Spinal cord (tissue), 9 donors: ENCODE measurements at regions not wholly inside any gene's neighbourhood (a gene's known extent, or its start where the extent isn't known, plus 50 kb on each side); places are given as distances from the start of the nearest gene placed in this dataset.

ENCODE experiments used
- DNase-seq, 6 donors: peaks; one replicate each; pipeline versions ENCODE4 v3.0.0 to v3.0.0-alpha.2; 2013 to 2015; ENCODE audit warnings: low spot score in 6 of 6, low read depth in 4 of 6
- H3K27ac ChIP-seq: one replicate; pipeline ENCODE4 v1.5.1; 2013; ENCODE audit warnings: low read depth, low read length, control low read depth
- H3K27me3 ChIP-seq: one replicate; pipeline ENCODE4 v1.6.1; 2013; ENCODE audit warnings: low read length; ENCODE audit not compliant: control insufficient read depth, insufficient read depth
- H3K36me3 ChIP-seq: one replicate; pipeline ENCODE4 v1.6.1; 2013; ENCODE audit warnings: low read length; ENCODE audit not compliant: control insufficient read depth, insufficient read depth
- H3K4me1 ChIP-seq: one replicate; pipeline ENCODE4 v1.6.1; 2013; ENCODE audit warnings: low read length; ENCODE audit not compliant: control insufficient read depth, insufficient read depth
- H3K4me3 ChIP-seq: one replicate; pipeline ENCODE4 v1.5.1; 2013; ENCODE audit warnings: low read depth, low read length, control low read depth
- H3K9me3 ChIP-seq: one replicate; pipeline ENCODE4 v1.6.1; 2013; ENCODE audit warnings: low read length; ENCODE audit not compliant: control insufficient read depth, insufficient read depth
- WGBS: methylation state at CpG from one replicate; pipeline ENCODE4 v1.1.5; 2013; ENCODE audit warnings: missing lambda C conversion rate; ENCODE audit not compliant: insufficient coverage; 5-methylcytosine and 5-hydroxymethylcytosine counted together
- donor health status: healthy.

- H3K4me1 ChIP-seq = no peaks in the 10 kb centered on the region
- no peak overlapping the region for H3K27ac ChIP-seq
- no peaks in the 10 kb centered on the region for H3K9me3 ChIP-seq
- DNase-seq = no peak
- WGBS = 79% methylated on average over 3 of the region's 6 CpGs
- H3K4me3 ChIP-seq = no peak overlapping the region
- H3K27me3 ChIP-seq = no peaks in the 10 kb centered on the region
- H3K36me3 ChIP-seq = no peaks in the 10 kb centered on the region
Observed at GRCh38 chr2:160870729-160871465, 289.3 kb upstream of the TANK start.

GRCh38 chr2:160871953-160872352 is 288.3 kb upstream of the TANK start:
- Histone ChIP-seq H3K4me1 (no peaks in the 10 kb centered on the region), H3K4me3 (no peak overlapping the region), H3K27me3 (no peaks in the 10 kb centered on the region), H3K36me3 (no peaks in the 10 kb centered on the region), H3K27ac (no peak overlapping the region), H3K9me3 (no peaks in the 10 kb centered on the region)
- WGBS = 96% methylated on average over 7 of the region's 7 CpGs
- no peak for DNase-seq

GRCh38 chr2:160876029-160876428 is 284.2 kb upstream of the TANK start:
- Histone ChIP-seq H3K27ac (no peak overlapping the region), H3K4me3 (no peak overlapping the region), H3K4me1 (no peaks in the 10 kb centered on the region), H3K9me3 (no peaks in the 10 kb centered on the region), H3K27me3 (no peaks in the 10 kb centered on the region), H3K36me3 (no peaks in the 10 kb centered on the region)
- DNase-seq = no peak
- 100% methylated on average over 1 of the region's 2 CpGs for WGBS

DNA sequence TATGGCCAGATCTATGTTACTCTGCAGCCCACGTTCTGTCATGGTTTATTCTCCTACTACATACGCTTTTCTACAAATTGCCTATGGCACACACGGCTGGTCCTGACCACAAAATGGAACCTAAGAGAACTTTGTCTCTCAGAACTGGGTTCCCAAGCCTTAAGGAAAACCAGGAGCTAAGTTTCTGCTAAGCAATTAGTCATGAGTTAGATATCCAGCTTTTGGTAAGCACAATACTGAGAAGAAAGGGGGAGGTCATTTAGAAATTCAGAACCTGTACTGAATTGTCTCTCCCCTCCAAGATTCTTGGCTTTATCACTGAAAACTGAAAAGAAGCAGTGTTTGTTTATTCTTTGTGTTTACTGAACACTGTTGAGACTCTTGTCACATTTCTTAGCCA is 283.5 kb upstream of the TANK start:
- no peak for DNase-seq
- no CpG with 5 or more reads among the region's 3 CpGs for WGBS
- H3K27ac ChIP-seq = no peak overlapping the region
- no peaks in the 10 kb centered on the region for H3K9me3 ChIP-seq
- no peaks in the 10 kb centered on the region for H3K27me3 ChIP-seq
- H3K4me1 ChIP-seq = no peaks in the 10 kb centered on the region
- H3K36me3 ChIP-seq = no peaks in the 10 kb centered on the region
- H3K4me3 ChIP-seq = no peak overlapping the region

DNA sequence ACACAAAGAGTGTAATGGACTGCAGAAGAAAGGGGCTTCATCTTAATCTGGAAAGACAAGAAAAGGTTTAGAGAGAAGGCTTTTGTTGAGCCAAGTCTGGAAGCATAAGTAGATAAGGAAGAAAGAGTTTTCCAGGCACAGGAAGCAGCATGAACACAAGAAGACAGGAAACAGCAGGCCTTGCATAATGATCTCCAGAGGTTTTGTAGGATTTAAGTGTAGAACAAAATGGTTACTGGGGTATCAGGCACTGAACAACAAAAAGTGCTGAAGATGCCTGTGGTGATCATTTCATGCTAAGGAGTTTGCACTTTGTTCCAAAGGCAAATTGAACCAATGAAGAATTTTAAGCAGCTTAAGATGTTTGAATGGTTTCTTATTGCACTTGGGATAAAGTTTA is 281.6 kb upstream of the TANK start:
- Histone ChIP-seq H3K36me3 (no peaks in the 10 kb centered on the region), H3K4me3 (no peak overlapping the region), H3K9me3 (no peaks in the 10 kb centered on the region), H3K4me1 (no peaks in the 10 kb centered on the region), H3K27ac (no peak overlapping the region), H3K27me3 (no peaks in the 10 kb centered on the region)
- DNase-seq = no peak

GRCh38 chr2:160882906-160883305 is 277.3 kb upstream of the TANK start:
- DNase-seq = no peak
- no peak overlapping the region for H3K27ac ChIP-seq
- no peaks in the 10 kb centered on the region for H3K36me3 ChIP-seq
- H3K27me3 ChIP-seq = no peaks in the 10 kb centered on the region
- H3K9me3 ChIP-seq = peaks cover 1% of the 10 kb centered on the region
- H3K4me3 ChIP-seq = no peak overlapping the region
- 95% methylated on average over 3 of the region's 3 CpGs for WGBS
- no peaks in the 10 kb centered on the region for H3K4me1 ChIP-seq

DNA sequence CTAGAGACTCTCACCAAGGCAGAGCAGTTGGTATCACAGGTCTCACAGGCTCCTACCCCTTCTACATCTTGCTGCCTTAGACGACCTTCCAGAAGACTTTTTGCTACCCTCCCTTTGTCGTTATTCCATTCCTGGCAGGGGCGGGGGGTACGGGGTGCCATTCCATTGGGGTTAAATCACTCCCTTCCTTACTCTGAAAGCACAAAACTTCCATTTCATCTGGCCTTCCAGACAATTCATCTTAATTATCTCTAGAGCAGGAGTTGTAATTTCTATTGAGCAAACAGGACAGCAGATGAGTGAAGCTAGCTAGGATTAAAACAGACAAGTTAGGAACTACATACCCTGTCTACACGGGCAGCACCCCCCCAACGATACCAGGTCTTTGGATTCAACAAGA is 276.2 kb upstream of the TANK start:
- Histone ChIP-seq H3K9me3 (peaks cover 1% of the 10 kb centered on the region), H3K4me3 (no peak overlapping the region), H3K27me3 (no peaks in the 10 kb centered on the region), H3K27ac (no peak overlapping the region), H3K36me3 (no peaks in the 10 kb centered on the region), H3K4me1 (no peaks in the 10 kb centered on the region)
- no peak for DNase-seq
- 95% methylated on average over 6 of the region's 6 CpGs for WGBS

DNA sequence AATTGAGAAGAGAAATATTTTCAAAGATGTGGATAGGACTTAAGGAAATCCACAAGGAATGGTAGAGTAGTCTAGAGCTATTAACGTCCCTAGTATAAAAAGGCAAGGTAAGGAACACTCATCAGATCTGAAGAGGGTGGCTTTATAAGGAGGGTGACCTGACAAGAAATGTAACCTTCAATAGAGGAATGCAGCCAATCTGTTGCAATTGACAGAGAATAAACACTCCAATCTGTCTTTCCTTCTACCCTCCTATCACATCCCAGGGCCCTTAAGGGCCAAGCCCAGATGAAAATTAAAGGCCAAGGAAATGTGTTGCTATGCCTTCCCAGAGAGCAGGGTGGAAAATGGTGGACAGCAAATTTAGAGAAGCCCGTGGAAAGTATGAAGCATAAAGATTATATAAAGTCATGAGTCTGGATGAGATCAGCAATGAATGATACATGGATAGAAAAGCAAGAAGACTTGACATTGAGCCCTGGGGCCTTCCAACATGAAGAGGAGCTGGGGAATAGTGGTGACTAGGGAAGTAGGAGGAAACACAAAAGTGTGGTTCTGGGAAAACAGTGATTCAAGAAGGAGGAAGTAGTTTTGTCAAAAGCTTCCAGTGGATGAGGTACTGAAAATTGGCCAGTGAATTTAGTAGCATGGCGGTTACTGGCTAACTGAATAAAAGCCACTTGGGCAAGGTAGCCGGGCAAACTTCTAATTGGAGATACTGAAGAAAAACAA is 270.6 kb upstream of the TANK start:
- Histone ChIP-seq H3K4me1 (no peaks in the 10 kb centered on the region), H3K4me3 (no peak overlapping the region), H3K27ac (no peak overlapping the region), H3K36me3 (no peaks in the 10 kb centered on the region), H3K27me3 (no peaks in the 10 kb centered on the region), H3K9me3 (no peaks in the 10 kb centered on the region)
- 88% methylated on average over 3 of the region's 4 CpGs for WGBS
- no peak for DNase-seq

DNA sequence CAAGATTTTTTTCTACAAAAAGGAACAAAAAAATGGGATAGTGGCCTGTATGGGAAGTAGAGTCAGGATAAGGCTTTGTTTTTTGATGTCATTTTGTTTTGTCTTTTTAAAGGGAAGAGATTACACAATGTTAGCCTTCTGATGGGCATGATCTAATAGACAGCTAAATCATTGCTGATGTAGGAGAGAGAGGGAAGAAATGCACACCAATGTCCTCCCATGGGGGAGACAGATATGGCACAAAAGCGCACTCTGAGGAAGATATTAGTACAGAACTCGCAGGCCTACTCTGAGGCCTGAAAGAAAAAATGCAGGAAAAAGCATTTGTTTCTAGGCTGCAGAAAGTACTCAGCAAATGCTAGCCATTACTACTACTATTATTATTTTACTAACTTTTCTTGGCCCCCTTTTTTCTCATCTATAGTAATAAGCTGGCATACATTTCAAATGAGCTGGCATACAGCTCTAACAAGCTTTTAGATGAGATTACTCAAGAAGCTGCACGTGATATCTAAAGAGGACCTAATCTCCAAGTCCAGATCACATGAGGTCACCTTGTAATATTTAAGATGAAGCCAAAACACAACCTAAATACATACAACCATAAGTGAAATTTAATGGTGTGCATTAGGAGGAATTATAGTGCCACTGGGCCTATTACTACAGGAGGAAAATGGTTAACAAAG is 269.4 kb upstream of the TANK start:
- Histone ChIP-seq H3K4me1 (no peaks in the 10 kb centered on the region), H3K4me3 (no peak overlapping the region), H3K27ac (no peak overlapping the region), H3K9me3 (peaks cover under 1% of the 10 kb centered on the region), H3K27me3 (no peaks in the 10 kb centered on the region), H3K36me3 (no peaks in the 10 kb centered on the region)
- WGBS = 100% methylated on average over 1 of the region's 3 CpGs
- no peak for DNase-seq

DNA sequence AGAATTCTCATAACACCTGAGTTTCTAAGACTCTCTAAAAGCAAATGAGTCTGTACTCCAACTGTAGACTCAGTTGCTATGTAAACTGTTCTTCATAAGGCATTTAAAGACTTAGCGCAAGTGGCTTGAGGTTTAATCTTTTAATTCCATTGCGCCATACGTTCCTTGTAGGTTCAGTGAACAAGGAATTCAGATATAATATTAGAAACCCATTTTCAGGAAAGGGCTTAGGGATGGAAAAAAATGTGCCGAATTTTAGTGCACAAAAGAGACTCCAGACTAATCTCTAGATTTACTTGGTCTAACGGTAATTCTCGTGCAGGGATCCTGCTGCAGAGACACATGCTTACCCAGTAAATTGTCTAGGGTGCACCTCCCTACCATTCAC is 268.9 kb upstream of the TANK start:
- 67% methylated on average over 3 of the region's 6 CpGs for WGBS
- no peaks in the 10 kb centered on the region for H3K36me3 ChIP-seq
- no peak overlapping the region for H3K27ac ChIP-seq

More for the DNA sequence above, 268.9 kb upstream of the TANK start:
- no peak overlapping the region for H3K4me3 ChIP-seq
- no peak for DNase-seq
- no peaks in the 10 kb centered on the region for H3K27me3 ChIP-seq
- peaks cover 6% of the 10 kb centered on the region for H3K9me3 ChIP-seq
- H3K4me1 ChIP-seq = no peaks in the 10 kb centered on the region
